Muscle of arm (tissue), 1 donor: ENCODE measurements at regions not wholly inside any gene's neighbourhood (a gene's known extent, or its start where the extent isn't known, plus 50 kb on each side); places are given as distances from the start of the nearest gene placed in this dataset.

Experiments used
- DNase-seq: peaks from one replicate; pipeline ENCODE4 v3.0.0-alpha.2; 2013

GRCh38 chr18:5091741-5092140 is 105.3 kb downstream of the AKAIN1 start:
- no peak for DNase-seq

- no peak for DNase-seq
Measured at GRCh38 chr18:5075297-5075696, 121.8 kb downstream of the AKAIN1 start.

GRCh38 chr18:5073026-5073944 is 123.8 kb downstream of the AKAIN1 start:
- peak; percentile 32 for DNase-seq

DNA sequence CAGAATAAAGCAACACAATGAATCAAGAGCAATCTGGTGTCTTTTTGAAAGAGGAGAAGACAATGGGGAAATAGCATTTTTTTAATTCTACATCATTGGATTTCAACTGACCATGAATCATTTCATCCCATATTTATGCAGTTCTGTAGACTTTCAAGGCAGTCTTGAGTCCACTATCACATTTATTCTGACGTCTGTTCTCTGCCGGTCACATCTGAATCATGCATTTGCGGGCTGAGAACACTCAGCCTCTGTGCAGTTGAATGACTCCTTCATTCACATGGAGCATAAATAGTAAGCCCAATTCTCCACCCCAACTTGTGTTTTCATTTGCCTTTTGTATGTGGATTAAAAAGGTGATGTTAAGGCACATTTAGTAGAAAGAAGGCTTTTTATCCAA is 128.2 kb downstream of the AKAIN1 start:
- no peak for DNase-seq

GRCh38 chr18:5066380-5066977 is 130.6 kb downstream of the AKAIN1 start:
- DNase-seq: no peak

DNA sequence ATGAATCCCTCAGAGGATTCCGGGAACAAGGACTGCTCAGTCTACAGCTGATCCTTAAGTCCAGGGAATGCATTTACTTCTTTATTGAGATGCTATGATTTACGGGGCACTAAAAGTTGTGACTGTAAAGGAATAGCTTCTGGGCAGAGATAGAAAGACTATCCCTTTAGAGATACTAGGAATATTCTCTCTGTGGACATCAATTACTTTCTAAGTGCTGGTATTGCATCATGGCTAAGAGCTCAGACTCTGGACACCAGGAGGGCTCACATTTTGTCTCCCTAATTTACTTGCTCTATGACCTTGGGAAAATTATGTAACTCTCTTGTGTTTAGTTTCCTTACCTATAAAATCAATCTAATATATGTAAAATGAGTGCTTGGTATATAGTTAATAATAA is 131.4 kb downstream of the AKAIN1 start:
- DNase-seq: no peak

- DNase-seq: no peak
Measured at GRCh38 chr18:5064841-5065370, 132.2 kb downstream of the AKAIN1 start.

- DNase-seq: no peak
Measured at GRCh38 chr18:5061785-5062184, 135.3 kb downstream of the AKAIN1 start.

GRCh38 chr18:5060543-5060942 is 136.5 kb downstream of the AKAIN1 start:
- no peak for DNase-seq

DNA sequence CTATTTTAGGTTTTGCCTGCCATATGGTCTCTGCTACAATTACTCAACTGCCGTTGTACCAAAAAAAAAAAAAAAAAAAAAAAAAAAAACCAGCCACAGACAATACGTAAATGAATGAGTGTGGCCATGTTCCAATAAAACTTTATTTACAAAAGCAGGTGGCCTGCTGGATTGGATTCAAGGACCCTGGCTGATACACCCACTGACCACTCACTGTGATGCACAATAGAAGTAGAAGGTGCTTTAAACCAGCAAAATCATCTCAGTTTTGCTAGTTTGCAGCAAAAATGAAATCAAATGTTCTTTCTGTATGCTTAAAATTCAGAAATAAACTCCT is 137.4 kb downstream of the AKAIN1 start:
- DNase-seq: no peak

DNA sequence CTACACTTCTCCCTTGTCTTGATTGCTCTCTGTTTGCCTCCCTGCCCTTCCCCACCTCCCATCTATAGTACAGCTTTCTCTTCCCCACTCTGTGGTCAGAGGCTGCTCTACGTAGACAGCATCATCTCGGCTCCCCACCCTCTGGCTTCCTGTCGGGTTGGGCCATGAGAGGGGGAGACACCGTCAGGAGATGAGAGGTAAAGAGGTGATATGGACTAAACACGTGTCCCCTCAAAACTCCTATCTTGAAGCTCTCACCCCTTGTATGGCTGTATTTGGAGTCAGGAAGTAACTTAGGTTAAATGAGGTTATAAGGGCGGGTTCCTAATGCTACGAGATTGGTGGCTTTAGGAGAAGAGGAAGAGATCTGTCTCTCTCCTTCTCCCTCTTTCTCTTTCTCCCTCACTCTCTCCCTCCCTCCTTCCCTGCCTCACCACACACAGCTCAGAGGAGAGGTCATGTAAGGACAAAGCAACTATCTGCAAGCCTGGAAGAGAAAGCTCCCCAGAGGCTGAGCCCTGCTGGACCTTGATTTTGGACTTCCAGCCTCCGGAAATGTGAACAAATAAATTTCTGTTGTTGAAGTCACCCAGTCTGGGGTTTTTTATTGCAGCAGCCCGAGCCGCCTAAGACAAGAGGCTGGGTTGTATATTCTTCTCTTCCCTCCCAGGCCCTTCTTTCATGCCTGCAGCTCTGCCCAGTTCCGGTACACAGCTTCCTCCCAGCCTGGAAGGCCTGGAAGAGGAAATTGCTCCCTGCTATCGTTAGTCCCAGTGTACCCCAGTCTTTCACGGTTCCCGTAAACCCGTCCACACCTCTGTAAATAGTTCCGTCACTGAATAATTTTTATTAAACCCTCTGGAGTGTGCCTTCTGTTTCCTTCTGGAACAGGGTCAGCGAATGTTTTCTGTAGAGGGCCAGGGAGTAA is 138.0 kb downstream of the AKAIN1 start:
- no peak for DNase-seq

DNA sequence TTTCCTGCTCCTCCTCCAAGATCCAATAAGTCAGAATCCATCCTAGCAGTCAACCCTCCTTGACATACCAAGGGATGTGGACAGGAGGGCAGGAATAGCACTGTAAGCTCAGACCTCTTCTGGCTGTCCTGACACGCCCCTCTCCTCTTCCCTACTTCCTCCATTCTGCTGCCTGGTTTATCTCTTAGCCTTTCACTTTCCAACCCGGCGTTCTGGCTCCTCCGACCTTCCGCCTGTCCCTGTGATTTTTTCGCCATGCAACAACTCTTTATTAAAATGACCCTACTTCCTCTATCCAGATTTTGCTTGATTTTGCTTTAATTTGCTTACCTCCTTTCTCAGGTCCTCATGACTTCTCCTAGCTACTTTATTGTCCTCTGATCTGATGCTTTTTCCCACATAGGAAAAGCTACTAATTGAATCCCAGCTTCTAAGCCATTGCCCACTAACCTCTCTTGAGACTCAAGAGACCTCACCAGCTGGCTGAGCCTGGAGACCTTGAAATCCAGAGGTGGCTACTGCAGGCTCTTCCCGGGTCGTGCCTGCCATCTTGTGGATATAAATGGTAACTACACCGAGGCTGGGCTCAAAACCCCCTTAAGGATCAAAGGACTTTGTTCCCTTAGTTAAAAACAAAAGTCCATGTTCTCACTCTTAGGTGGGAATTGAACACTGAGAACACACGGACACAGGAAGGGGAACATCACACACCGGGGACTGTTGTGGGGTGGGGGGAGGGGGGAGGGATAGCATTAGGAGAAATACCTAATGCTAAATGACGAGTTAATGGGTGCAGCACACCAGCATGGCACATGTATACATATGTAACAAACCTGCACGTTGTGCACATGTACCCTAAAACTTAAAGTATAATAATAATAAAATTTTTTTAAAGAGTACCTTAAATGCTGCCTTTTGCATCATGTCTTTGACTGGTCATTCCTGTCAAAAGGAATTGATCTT is 139.4 kb downstream of the AKAIN1 start:
- peak; percentile 56 for DNase-seq

- DNase-seq: no peak
Measured at GRCh38 chr18:5052491-5052890, 144.6 kb downstream of the AKAIN1 start.

GRCh38 chr18:5051207-5051606 is 145.8 kb downstream of the AKAIN1 start:
- no peak for DNase-seq

DNA sequence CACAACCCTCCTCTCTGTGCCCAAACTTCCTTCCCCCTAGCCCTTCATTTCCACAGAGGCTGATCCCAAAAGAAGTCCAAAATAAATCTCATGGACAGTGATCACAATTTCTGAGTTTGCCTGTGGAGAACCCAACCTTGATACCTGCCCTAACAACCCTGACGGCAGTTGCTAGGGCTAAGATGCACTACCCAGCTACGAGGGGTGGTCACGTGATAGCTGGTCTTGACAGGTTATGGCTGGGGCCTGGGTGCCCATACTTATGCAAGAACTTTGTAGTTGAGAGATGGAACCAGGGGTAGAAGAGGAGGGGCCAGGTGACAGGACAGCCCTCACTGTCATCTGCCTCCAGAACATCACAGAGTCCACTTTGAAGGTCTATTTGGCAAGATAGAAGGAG is 147.9 kb downstream of the AKAIN1 start:
- DNase-seq: no peak

DNA sequence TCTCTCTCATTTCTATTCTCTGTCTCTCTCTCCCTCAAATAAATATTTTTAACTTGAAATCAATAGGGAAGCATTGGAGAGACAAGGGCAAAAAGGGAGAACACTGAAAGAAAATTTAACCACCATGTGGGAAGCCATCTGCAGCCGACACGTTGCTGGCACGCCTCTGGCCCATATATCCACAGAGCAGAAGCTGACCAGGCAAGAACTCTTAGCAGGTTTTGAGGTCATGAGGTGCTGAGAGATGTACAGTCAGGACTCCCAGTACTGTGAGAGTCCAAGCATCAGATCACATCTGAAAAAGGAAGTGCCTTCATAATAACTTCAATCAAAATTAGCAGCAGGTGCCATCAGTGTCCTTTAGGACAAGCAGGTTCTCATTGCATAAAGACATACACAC is 156.6 kb downstream of the AKAIN1 start:
- no peak for DNase-seq

DNA sequence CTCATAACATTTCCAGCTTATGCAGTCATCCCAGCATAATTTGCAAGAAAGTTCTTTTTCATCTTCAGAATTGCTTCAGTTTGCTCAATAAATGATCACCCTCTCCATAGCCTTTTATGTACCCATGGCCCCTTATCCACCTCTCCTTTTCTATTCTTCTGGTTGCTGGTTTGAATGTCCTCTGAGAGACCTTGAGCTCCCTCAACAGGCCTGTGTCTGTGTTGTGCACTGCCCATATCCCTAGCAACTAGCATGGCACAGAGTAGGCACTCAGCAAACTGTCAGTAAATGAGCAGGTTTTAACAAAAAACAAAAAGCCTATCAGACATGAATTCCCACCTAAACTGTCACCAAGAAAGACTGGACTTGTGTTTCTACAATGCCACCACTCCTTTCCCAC is 160.5 kb downstream of the AKAIN1 start:
- no peak for DNase-seq

GRCh38 chr18:5031216-5031615 is 165.8 kb downstream of the AKAIN1 start:
- no peak for DNase-seq

GRCh38 chr18:5030636-5031035 is 166.4 kb downstream of the AKAIN1 start:
- no peak for DNase-seq

- no peak for DNase-seq
Measured at GRCh38 chr18:5029592-5029991, 167.5 kb downstream of the AKAIN1 start.

DNA sequence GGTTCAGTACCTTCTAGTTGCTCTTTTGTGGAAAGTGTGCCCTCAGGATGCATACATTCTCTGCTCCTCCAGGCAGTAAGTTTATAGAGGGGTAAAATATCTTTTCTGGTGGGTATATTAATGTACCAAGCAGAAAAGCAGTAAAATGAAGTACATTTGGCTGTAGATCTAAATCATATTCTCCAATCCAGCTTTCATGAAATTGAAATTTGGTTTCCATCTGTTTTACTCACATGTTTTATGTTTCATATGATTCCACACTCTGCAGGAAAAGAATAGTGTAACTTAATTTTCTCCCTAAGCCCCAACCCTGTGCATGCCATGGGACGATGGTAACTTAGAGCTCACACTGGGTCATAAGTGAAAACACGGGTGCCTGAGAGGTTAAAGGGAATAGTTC is 172.3 kb downstream of the AKAIN1 start:
- DNase-seq: no peak
